ENCODE measurements at regions not wholly inside any gene's neighbourhood (a gene's known extent, or its start where the extent isn't known, plus 50 kb on each side); places are given as distances from the start of the nearest gene placed in this dataset.

DNA sequence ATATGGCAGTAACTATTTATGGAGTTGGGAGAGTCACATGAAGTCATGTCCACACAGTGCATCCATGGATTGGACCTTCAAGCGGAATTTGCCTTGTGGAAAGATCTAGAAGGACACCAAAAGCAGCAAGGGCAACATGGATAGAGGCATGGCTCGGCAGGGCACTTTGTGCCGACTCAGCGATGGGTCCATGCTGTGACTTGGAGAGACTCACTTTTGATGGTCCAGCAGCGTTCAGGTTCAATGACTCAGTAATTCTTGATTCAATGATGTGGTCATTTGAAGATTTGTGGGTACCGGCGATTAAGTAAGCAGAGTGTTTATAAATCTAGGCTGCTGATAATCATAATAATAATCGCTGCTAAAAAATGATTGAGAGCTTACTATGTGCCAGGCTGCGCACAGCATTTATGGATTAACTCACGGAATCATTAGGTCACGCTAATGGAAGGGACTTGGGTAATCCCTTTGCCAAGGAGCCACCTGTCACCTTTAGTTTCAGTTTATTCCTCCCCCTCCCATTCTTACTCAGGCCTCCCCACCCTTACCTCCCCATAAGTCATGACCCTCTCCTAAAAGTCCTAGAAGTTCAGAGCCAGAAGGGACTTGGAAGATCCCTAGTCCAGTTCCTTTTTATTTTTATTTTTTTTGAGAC, 127.5 kb upstream of the CRHR1 start (continued):
- TF ChIP-seq ZNF473 (tag by site-specific recombination; IDR thresholded peaks at IDR 0.05) (no peak), ZNF704 (tag by site-specific recombination; IDR thresholded peaks at IDR 0.05) (no peak), MYNN (tag by site-specific recombination; IDR thresholded peaks at IDR 0.05; ENCODE audit: borderline replicate concordance) (no peak), ZNF518A (tag by site-specific recombination; conservative IDR thresholded peaks at IDR 0.05; ENCODE audit: low read depth) (no peak)

GRCh38 chr17:45660474-45660873, 123.6 kb upstream of the CRHR1 start:
- Histone ChIP-seq H3K4me3 (ENCODE audit: low read depth, low read length) (no peak overlapping the region), H3K27ac (ENCODE audit: extremely low read depth, low read depth, low read length) (no peak overlapping the region), H3K4me1 (ENCODE audit: control insufficient read depth, insufficient read depth, low read length) (no peaks in the 10 kb centered on the region), H3K36me3 (ENCODE audit: control insufficient read depth in 2 of 2, insufficient read depth in 1 of 2, low read length in 2 of 2) (no peaks in the 10 kb centered on the region), H3K9me3 (ENCODE audit: control insufficient read depth, insufficient read depth, low read depth, low read length) (no peaks in the 10 kb centered on the region; the same call in 1 of the 2 replicates)
- TF ChIP-seq ZFP69B (tag by site-specific recombination; IDR thresholded peaks at IDR 0.05): no peak
- peak; percentile 90 for TF ChIP-seq REST (tag by site-specific recombination; IDR thresholded peaks at IDR 0.05)
- ChIA-PET POLR2A (interaction anchor here (1.3 kb wide), 1 partner anchor 9 kb away, joined by 3 read pairs; no protein-coding TSS in a partner anchor), CTCF (interaction anchor here (0.9 kb wide), 1 partner anchor 13 kb away, joined by 4 read pairs; no protein-coding TSS in a partner anchor)

GRCh38 chr17:45662432-45662831, 121.7 kb upstream of the CRHR1 start:
- no peaks in the 10 kb centered on the region for H3K4me1 ChIP-seq (ENCODE audit: control insufficient read depth, insufficient read depth, low read length)
- ChIA-PET CTCF (interaction anchor here (0.6 to 1.4 kb wide), 6 partner anchors 22 to 531 kb away, joined by 3 to 6 read pairs (median 3); partner anchors contain the start of gene KANSL1), POLR2A (no interaction called here)
- no peaks in the 10 kb centered on the region for H3K36me3 ChIP-seq (ENCODE audit: control insufficient read depth in 2 of 2, insufficient read depth in 1 of 2, low read length in 2 of 2)
- no peaks in the 10 kb centered on the region; the same call in 1 of the 2 replicates for H3K9me3 ChIP-seq (ENCODE audit: control insufficient read depth, insufficient read depth, low read depth, low read length)
- no peak overlapping the region for H3K4me3 ChIP-seq (ENCODE audit: low read depth, low read length)
- H3K27ac ChIP-seq (ENCODE audit: extremely low read depth, low read depth, low read length): no peak overlapping the region
- TF ChIP-seq ZNF341 (tag by site-specific recombination; IDR thresholded peaks at IDR 0.05; ENCODE audit: low read depth) (no peak), ZNF280D (tag by site-specific recombination; IDR thresholded peaks at IDR 0.05) (0 out of 2 replicates have a peak, but pooled peaks have one; percentile 74), ZNF404 (tag by site-specific recombination; IDR thresholded peaks at IDR 0.05) (no peak), ZNF692 (tag by site-specific recombination; IDR thresholded peaks at IDR 0.05) (no peak), ZNF214 (tag by site-specific recombination; IDR thresholded peaks at IDR 0.05; ENCODE audit: borderline replicate concordance) (no peak), EGR2 (tag by site-specific recombination; IDR thresholded peaks at IDR 0.05; ENCODE audit: low read depth) (no peak), SETDB1 (IDR thresholded peaks at IDR 0.05; ENCODE audit: insufficient read length, low read length) (peak; percentile 24)

Data from HEK293 (cell line).